ENCODE measurements at regions not wholly inside any gene's neighbourhood (a gene's known extent, or its start where the extent isn't known, plus 50 kb on each side); places are given as distances from the start of the nearest gene placed in this dataset.

DNA sequence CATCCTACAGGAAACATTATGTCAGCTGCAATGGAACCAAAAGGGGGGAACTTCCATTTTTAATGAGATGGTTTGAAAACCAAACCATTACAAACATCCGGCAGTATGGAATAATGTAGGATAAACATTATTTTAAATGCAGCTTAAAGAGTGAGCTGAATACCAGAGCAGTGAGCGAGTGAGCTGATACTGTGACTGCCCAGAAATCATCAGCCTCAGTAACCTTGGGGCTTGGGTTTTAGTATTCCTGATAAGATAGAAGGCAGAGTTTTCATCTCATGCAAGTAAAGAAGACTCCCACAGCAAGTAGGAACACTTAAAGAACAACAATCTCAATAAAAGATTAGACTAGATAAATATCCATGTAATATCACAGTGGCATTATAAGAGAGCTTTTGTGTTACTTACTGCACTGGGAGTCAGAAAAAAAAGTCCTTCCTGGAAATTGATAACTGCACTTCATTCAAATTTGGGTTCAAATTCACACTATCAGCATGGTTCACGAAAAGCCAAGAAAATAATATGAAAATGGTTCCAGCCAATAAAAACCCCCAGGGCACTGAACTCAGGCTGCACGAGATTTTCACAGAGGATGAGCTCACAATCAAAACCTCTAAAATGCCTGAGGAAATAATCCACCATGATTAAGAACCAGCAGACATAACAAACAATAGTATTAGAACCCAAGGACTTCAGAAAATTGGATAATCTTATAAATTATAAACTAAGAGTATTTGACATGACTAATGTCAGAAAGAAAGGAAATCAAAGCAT lies 115.7 kb downstream of the MTPAP start:
- TF ChIP-seq, protein P1, sequence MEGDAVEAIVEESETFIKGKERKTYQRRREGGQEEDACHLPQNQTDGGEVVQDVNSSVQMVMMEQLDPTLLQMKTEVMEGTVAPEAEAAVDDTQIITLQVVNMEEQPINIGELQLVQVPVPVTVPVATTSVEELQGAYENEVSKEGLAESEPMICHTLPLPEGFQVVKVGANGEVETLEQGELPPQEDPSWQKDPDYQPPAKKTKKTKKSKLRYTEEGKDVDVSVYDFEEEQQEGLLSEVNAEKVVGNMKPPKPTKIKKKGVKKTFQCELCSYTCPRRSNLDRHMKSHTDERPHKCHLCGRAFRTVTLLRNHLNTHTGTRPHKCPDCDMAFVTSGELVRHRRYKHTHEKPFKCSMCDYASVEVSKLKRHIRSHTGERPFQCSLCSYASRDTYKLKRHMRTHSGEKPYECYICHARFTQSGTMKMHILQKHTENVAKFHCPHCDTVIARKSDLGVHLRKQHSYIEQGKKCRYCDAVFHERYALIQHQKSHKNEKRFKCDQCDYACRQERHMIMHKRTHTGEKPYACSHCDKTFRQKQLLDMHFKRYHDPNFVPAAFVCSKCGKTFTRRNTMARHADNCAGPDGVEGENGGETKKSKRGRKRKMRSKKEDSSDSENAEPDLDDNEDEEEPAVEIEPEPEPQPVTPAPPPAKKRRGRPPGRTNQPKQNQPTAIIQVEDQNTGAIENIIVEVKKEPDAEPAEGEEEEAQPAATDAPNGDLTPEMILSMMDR (IDR thresholded peaks at IDR 0.05), result no peak
- TF ChIP-seq POLR2AphosphoS5 (IDR thresholded peaks at IDR 0.05), result no peak

Measured in transverse colon (tissue), 4 donors.